RWPE2 (cell line): ENCODE measurements at regions not wholly inside any gene's neighbourhood (a gene's known extent, or its start where the extent isn't known, plus 50 kb on each side); places are given as distances from the start of the nearest gene placed in this dataset.
"Not testable (repeated sequence)": the region's sequence is repeated elsewhere in the genome, so short reads cannot be mapped to it uniquely, and the experiment has no call there.

Experiments
- ATAC-seq: fragments of 200-7000 bp; cut with Tn5 transposase; 3 replicates; pipeline ENCODE4 v1.9.1; 2021; ENCODE audit warnings: low read depth
- DNase-seq: peaks from one replicate; pipeline ENCODE4 v3.0.0-alpha.2; 2020; ENCODE audit warnings: low spot score
- H3K27ac ChIP-seq: fragments of 450-650 bp; 2 replicates; pipeline ENCODE4 v1.5.1; 2017; ENCODE audit warnings: mild to moderate bottlenecking; ENCODE audit not compliant: poor library complexity, severe bottlenecking
- H3K27me3 ChIP-seq: fragments of 250-450 bp; sonication (Bioruptor Pico); 2 replicates; pipeline ENCODE4 v1.5.1; 2021; ENCODE audit warnings: mild to moderate bottlenecking, moderate library complexity; ENCODE audit not compliant: insufficient read depth, poor library complexity, severe bottlenecking
- H3K36me3 ChIP-seq: fragments of 250-450 bp; sonication (Bioruptor Pico); 2 replicates; pipeline ENCODE4 v1.5.1; 2020; ENCODE audit warnings: low read depth, mild to moderate bottlenecking, moderate library complexity
- H3K4me1 ChIP-seq: fragments of 250-450 bp; sonication (Bioruptor Pico); 2 replicates; pipeline ENCODE4 v1.5.1; 2021; ENCODE audit warnings: mild to moderate bottlenecking, moderate library complexity; ENCODE audit not compliant: insufficient read depth, poor library complexity, severe bottlenecking
- H3K4me3 ChIP-seq: fragments of 250-450 bp; sonication (Bioruptor Pico); 2 replicates; pipeline ENCODE4 v1.5.1; 2021; ENCODE audit warnings: mild to moderate bottlenecking, moderate library complexity; ENCODE audit not compliant: severe bottlenecking
- H3K9me3 ChIP-seq: fragments of 250-450 bp; sonication (Bioruptor Pico); 2 replicates; pipeline ENCODE4 v1.5.1; 2021; ENCODE audit warnings: mild to moderate bottlenecking, moderate library complexity; ENCODE audit not compliant: severe bottlenecking
- CTCF ChIP-seq: fragments of 450-650 bp; IDR thresholded peaks from one replicate; pipeline ENCODE4 v1.5.1; 2017; ENCODE audit warnings: mild to moderate bottlenecking, moderate library complexity; ENCODE audit not compliant: poor library complexity, severe bottlenecking

GRCh38 chr3:69688400-69688799 is 50.9 kb upstream of the MITF start:
- H3K27ac ChIP-seq = no peak overlapping the region
- no peak for ATAC-seq
- no peaks in the 10 kb centered on the region for H3K27me3 ChIP-seq
- no peaks in the 10 kb centered on the region for H3K36me3 ChIP-seq
- no peak overlapping the region for H3K4me3 ChIP-seq
- TF ChIP-seq CTCF = no peak
- H3K9me3 ChIP-seq = no peaks in the 10 kb centered on the region
- DNase-seq = no peak
- no peaks in the 10 kb centered on the region for H3K4me1 ChIP-seq

GRCh38 chr3:69687641-69688040 is 51.6 kb upstream of the MITF start:
- H3K36me3 ChIP-seq = no peaks in the 10 kb centered on the region
- H3K4me1 ChIP-seq = no peaks in the 10 kb centered on the region
- H3K27ac ChIP-seq = no peak overlapping the region
- no peaks in the 10 kb centered on the region for H3K9me3 ChIP-seq
- DNase-seq (no peak), ATAC-seq (no peak)
- H3K4me3 ChIP-seq = no peak overlapping the region
- no peak for TF ChIP-seq CTCF
- H3K27me3 ChIP-seq = no peaks in the 10 kb centered on the region

GRCh38 chr3:69686056-69686455 is 53.2 kb upstream of the MITF start:
- Histone ChIP-seq H3K4me1 (no peaks in the 10 kb centered on the region), H3K27ac (no peak overlapping the region), H3K27me3 (no peaks in the 10 kb centered on the region), H3K9me3 (no peaks in the 10 kb centered on the region), H3K4me3 (no peak overlapping the region), H3K36me3 (no peaks in the 10 kb centered on the region)
- no peak for TF ChIP-seq CTCF
- no peak for ATAC-seq
- DNase-seq = no peak

- H3K4me1 ChIP-seq = no peaks in the 10 kb centered on the region
- no peaks in the 10 kb centered on the region for H3K9me3 ChIP-seq
- ATAC-seq (no peak), DNase-seq (no peak)
- H3K27ac ChIP-seq = no peak overlapping the region
- H3K36me3 ChIP-seq = no peaks in the 10 kb centered on the region
- no peaks in the 10 kb centered on the region for H3K27me3 ChIP-seq
- no peak overlapping the region for H3K4me3 ChIP-seq
- TF ChIP-seq CTCF = no peak
These were observed 54.8 kb upstream of the MITF start for GRCh38 chr3:69684309-69684961.

GRCh38 chr3:69683082-69683806 is 56.0 kb upstream of the MITF start:
- no peaks in the 10 kb centered on the region for H3K9me3 ChIP-seq
- no peak overlapping the region for H3K4me3 ChIP-seq
- H3K36me3 ChIP-seq = no peaks in the 10 kb centered on the region
- TF ChIP-seq CTCF = no peak
- H3K4me1 ChIP-seq = no peaks in the 10 kb centered on the region
- no peaks in the 10 kb centered on the region for H3K27me3 ChIP-seq
- DNase-seq = no peak
- no peak for ATAC-seq
- H3K27ac ChIP-seq = no peak overlapping the region

- not testable (repeated sequence) for H3K9me3 ChIP-seq, H3K36me3 ChIP-seq, H3K4me1 ChIP-seq, H3K4me3 ChIP-seq, H3K27me3 ChIP-seq, DNase-seq, ATAC-seq, H3K27ac ChIP-seq
These were observed 61.8 kb upstream of the MITF start for GRCh38 chr3:69677456-69677855.
